Fibroblast of lung (primary cell): ENCODE measurements at regions not wholly inside any gene's neighbourhood (a gene's known extent, or its start where the extent isn't known, plus 50 kb on each side); places are given as distances from the start of the nearest gene placed in this dataset.

Experiments used
- DNase-seq, 2 donors: peaks; one replicate each; pipeline versions ENCODE4 v3.0.0 to v3.0.0-alpha.2; 2010; ENCODE audit warnings: low read depth in 2 of 2
- H2AFZ ChIP-seq: 2 replicates; pipeline ENCODE4 v1.5.1; 2012; ENCODE audit warnings: low read length, control low read depth, inconsistent platforms
- H3K27ac ChIP-seq: 2 replicates; pipeline ENCODE4 v1.5.1; 2011; ENCODE audit warnings: low read length, control low read depth; ENCODE audit not compliant: insufficient read depth
- H3K27me3 ChIP-seq: 2 replicates; pipeline ENCODE4 v1.5.1; 2011; ENCODE audit warnings: mild to moderate bottlenecking, low read length; ENCODE audit not compliant: control insufficient read depth, insufficient read depth
- H3K36me3 ChIP-seq: 2 replicates; pipeline ENCODE4 v1.5.1; 2011; ENCODE audit warnings: low read length; ENCODE audit not compliant: control insufficient read depth, insufficient read depth
- H3K4me1 ChIP-seq: 2 replicates; pipeline ENCODE4 v1.5.1; 2011; ENCODE audit warnings: low read length; ENCODE audit not compliant: control insufficient read depth, insufficient read depth; ENCODE audit errors: extremely low read depth
- H3K4me2 ChIP-seq: 2 replicates; pipeline ENCODE4 v1.5.1; 2011; ENCODE audit warnings: low read length, control low read depth; ENCODE audit not compliant: insufficient read depth; ENCODE audit errors: extremely low read depth
- H3K4me3 ChIP-seq, 4 experiments: fragments of 200-600 bp in 1 of 4; sonication (generic) in 1 of 4; replicated peaks in 1 of 4; 2 replicates each; pipeline ENCODE4 v1.5.1; 2011 to 2016; ENCODE audit warnings: low read length in 4 of 4, low read depth in 3 of 4, mild to moderate bottlenecking in 3 of 4, control low read depth in 2 of 4, inconsistent platforms in 1 of 4, mixed read lengths in 1 of 4; ENCODE audit not compliant: insufficient read depth in 1 of 4; ENCODE audit errors: control extremely low read depth in 1 of 4
- H3K79me2 ChIP-seq: 2 replicates; pipeline ENCODE4 v1.5.1; 2012; ENCODE audit warnings: mild to moderate bottlenecking, low read length, inconsistent platforms; ENCODE audit not compliant: control insufficient read depth, insufficient read depth
- H3K9ac ChIP-seq: 2 replicates; pipeline ENCODE4 v1.5.1; 2011; ENCODE audit warnings: mild to moderate bottlenecking, low read length, control low read depth; ENCODE audit not compliant: insufficient read depth
- H3K9me3 ChIP-seq: 2 replicates; pipeline ENCODE4 v1.5.1; 2012; ENCODE audit warnings: low read depth, low read length; ENCODE audit not compliant: control insufficient read depth, insufficient read depth
- H4K20me1 ChIP-seq: 2 replicates; pipeline ENCODE4 v1.5.1; 2011; ENCODE audit warnings: low read length; ENCODE audit not compliant: control insufficient read depth, insufficient read depth; ENCODE audit errors: extremely low read depth
- EZH2 ChIP-seq: IDR thresholded peaks from 2 replicates; pipeline ENCODE4 v1.5.1; 2012; ENCODE audit warnings: low read length, control low read depth, mild to moderate bottlenecking; ENCODE audit errors: missing control alignments
- TF ChIP-seq, protein P1 (sequence below), 2 donors: IDR thresholded peaks in 1 of 2; conservative IDR thresholded peaks in 1 of 2; 1 replicate in 1 of 2; 2 replicates in 1 of 2; pipeline ENCODE4 v1.5.1; 2011 to 2012; ENCODE audit warnings: low read length in 2 of 2, control low read depth in 1 of 2, inconsistent platforms in 1 of 2, low read depth in 1 of 2, mild to moderate bottlenecking in 1 of 2

GRCh38 chr10:64261676-64262075, 740.5 kb downstream of the REEP3 start:
- no peaks in the 10 kb centered on the region for H3K27me3 ChIP-seq
- H3K4me1 ChIP-seq, result no peaks in the 10 kb centered on the region
- no peak overlapping the region for H3K4me2 ChIP-seq
- no peak overlapping the region for H3K9ac ChIP-seq
- H3K9me3 ChIP-seq, result no peaks in the 10 kb centered on the region
- TF ChIP-seq EZH2, result no peak
- TF ChIP-seq, protein P1, sequence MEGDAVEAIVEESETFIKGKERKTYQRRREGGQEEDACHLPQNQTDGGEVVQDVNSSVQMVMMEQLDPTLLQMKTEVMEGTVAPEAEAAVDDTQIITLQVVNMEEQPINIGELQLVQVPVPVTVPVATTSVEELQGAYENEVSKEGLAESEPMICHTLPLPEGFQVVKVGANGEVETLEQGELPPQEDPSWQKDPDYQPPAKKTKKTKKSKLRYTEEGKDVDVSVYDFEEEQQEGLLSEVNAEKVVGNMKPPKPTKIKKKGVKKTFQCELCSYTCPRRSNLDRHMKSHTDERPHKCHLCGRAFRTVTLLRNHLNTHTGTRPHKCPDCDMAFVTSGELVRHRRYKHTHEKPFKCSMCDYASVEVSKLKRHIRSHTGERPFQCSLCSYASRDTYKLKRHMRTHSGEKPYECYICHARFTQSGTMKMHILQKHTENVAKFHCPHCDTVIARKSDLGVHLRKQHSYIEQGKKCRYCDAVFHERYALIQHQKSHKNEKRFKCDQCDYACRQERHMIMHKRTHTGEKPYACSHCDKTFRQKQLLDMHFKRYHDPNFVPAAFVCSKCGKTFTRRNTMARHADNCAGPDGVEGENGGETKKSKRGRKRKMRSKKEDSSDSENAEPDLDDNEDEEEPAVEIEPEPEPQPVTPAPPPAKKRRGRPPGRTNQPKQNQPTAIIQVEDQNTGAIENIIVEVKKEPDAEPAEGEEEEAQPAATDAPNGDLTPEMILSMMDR (conservative IDR thresholded peaks at IDR 0.05 in 1 of 2, IDR thresholded peaks at IDR 0.05 in 1 of 2; ENCODE audit: low read depth in 1 of 2, low read length in 2 of 2), result no peak
- no peak overlapping the region for H3K4me3 ChIP-seq
- no peaks in the 10 kb centered on the region for H4K20me1 ChIP-seq
- H3K27ac ChIP-seq, result no peak overlapping the region
- no peaks in the 10 kb centered on the region for H3K79me2 ChIP-seq
- H3K36me3 ChIP-seq, result no peaks in the 10 kb centered on the region
- H2AFZ ChIP-seq, result no peak overlapping the region
- DNase-seq, result no peak

DNA sequence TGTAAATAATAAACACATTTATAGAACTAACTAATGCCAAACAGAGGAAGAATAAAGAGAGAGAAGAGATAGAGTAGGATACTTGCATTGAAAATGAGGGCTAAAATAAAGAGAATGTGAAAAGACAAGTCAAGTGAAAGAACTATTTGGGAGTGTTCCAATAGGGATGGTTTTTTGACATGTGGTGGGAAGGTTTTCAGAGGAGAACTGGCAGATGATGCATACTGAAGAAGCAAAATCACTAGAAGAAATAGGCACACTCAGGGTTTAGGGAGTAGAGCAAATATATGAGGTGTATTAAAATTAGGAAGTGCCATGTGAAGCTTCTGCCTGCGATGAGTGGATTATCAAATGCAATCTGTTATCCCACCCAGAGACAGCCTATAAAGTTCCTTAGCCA, 744.8 kb downstream of the REEP3 start:
- Histone ChIP-seq H3K79me2 (no peaks in the 10 kb centered on the region), H3K9me3 (no peaks in the 10 kb centered on the region), H2AFZ (no peak overlapping the region), H3K4me3 (no peak overlapping the region), H4K20me1 (no peaks in the 10 kb centered on the region), H3K36me3 (no peaks in the 10 kb centered on the region), H3K4me2 (no peak overlapping the region), H3K27me3 (no peaks in the 10 kb centered on the region), H3K4me1 (no peaks in the 10 kb centered on the region), H3K27ac (no peak overlapping the region), H3K9ac (no peak overlapping the region)
- no peak for DNase-seq
- TF ChIP-seq, protein P1 (conservative IDR thresholded peaks at IDR 0.05 in 1 of 2, IDR thresholded peaks at IDR 0.05 in 1 of 2; ENCODE audit: low read depth in 1 of 2, low read length in 2 of 2), result no peak
- no peak for TF ChIP-seq EZH2

DNA sequence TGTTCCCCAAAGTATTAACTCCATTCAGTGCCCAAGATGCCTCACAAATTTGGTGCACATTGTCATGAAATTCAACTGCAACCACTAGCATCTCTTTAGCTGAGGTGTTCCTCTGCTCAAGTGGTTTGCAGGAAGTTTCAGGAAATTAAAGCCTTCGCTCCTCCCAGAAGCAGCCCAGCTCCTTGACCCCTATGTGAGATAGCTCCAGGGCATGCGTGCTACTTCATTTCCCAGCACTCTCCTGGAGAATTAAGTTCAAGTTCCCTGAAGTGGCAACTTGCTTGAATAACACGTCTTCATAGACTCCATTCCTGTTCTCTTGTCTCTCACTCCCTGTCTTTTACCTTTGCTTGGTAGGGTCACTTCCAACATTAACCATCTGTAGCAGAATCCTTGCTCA, 750.3 kb downstream of the REEP3 start:
- H3K4me3 ChIP-seq, result no peak overlapping the region
- no peak for DNase-seq
- no peaks in the 10 kb centered on the region for H3K9me3 ChIP-seq
- H3K4me1 ChIP-seq, result no peaks in the 10 kb centered on the region
- TF ChIP-seq EZH2, result no peak
- TF ChIP-seq, protein P1 (conservative IDR thresholded peaks at IDR 0.05 in 1 of 2, IDR thresholded peaks at IDR 0.05 in 1 of 2; ENCODE audit: low read depth in 1 of 2, low read length in 2 of 2), result no peak
- H3K27me3 ChIP-seq, result no peaks in the 10 kb centered on the region
- H3K4me2 ChIP-seq, result no peak overlapping the region
- H2AFZ ChIP-seq, result no peak overlapping the region
- no peak overlapping the region for H3K9ac ChIP-seq
- no peaks in the 10 kb centered on the region for H4K20me1 ChIP-seq
- no peaks in the 10 kb centered on the region for H3K79me2 ChIP-seq
- H3K36me3 ChIP-seq, result no peaks in the 10 kb centered on the region
- H3K27ac ChIP-seq, result no peak overlapping the region
